ENCODE measurements at regions not wholly inside any gene's neighbourhood (a gene's known extent, or its start where the extent isn't known, plus 50 kb on each side); places are given as distances from the start of the nearest gene placed in this dataset.

DNA sequence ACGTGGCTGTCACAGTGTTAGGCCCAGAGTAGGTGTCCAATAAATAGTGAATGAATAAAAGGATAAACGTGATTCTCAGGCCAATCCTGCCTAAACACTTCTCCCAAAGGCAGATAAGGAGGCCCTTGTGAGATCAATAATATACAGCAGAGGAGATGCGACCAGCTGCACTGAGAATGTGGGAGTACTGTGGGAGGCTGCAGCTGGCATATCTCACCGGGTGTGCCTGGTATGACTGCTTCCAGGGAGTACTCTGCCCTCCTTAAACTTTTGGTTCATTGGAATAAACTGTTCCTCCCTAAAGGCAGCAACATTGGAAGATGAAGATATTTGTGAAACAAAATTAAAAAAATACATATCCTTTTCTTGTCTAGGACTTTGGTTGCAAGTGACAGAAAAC, 57.1 kb upstream of the PTPN3 start:
- TF ChIP-seq POLR2AphosphoS5 (IDR thresholded peaks at IDR 0.05; ENCODE audit: borderline replicate concordance, low read depth, low read length) (no peak), FOXP2 (optimal IDR thresholded peaks at IDR 0.05; ENCODE audit: control extremely low read depth, extremely low read length, insufficient read depth) (no peak)

Data from SK-N-MC (cell line).